ENCODE measurements at regions not wholly inside any gene's neighbourhood (a gene's known extent, or its start where the extent isn't known, plus 50 kb on each side); places are given as distances from the start of the nearest gene placed in this dataset.

DNA sequence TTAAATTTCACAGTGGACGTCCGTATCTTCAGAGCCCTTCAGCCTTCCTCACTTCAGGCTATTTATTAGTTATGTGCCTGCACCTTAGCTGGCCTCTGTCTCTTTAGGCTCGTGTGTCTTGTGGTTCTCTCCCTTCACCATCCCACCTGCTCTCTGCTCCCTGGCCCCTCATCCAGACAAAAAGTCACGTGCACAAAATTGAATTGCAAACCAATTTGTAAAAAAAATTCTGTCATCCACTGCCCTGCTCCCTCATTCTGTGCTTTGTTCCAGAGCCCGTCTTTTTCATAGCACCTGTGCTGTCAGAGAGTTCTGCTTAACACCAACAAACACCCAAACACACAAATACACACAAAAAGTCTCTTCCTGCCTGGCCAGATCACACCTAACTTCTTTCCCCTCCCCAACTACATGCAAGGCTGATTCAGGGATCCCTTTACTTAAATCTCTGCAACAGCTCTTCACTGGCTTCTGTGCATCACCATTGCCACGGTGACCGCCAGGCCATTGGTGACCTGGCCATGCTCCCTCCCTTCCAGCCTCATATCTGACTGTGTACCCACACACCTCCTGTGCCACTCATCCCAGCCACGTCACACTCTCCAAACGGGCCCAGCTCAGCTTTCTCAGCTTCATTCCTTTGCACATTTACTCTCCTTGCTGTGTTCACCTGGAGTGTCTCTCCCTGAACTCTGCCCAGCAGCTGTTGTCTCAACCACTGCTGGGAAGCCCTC is 205.7 kb downstream of the TTC8 start:
- no peaks in the 10 kb centered on the region for H3K4me1 ChIP-seq (ENCODE audit: insufficient read depth, low read length, poor library complexity, severe bottlenecking)
- no peaks in the 10 kb centered on the region for H3K79me2 ChIP-seq (ENCODE audit: insufficient read depth, low read length)
- H4K20me1 ChIP-seq (ENCODE audit: insufficient read depth, low read length, poor library complexity, severe bottlenecking): no peaks in the 10 kb centered on the region
- no peaks in the 10 kb centered on the region for H3K9me3 ChIP-seq (ENCODE audit: insufficient read depth, low read depth, low read length)
- no peaks in the 10 kb centered on the region for H3K9me2 ChIP-seq (replicated peaks; ENCODE audit: low read depth, low read length)
- no peaks in the 10 kb centered on the region for H3K36me3 ChIP-seq (ENCODE audit: insufficient read depth, low read length)
- no peaks in the 10 kb centered on the region for H3F3A ChIP-seq (ENCODE audit: low read depth)
- TF ChIP-seq, protein P1, sequence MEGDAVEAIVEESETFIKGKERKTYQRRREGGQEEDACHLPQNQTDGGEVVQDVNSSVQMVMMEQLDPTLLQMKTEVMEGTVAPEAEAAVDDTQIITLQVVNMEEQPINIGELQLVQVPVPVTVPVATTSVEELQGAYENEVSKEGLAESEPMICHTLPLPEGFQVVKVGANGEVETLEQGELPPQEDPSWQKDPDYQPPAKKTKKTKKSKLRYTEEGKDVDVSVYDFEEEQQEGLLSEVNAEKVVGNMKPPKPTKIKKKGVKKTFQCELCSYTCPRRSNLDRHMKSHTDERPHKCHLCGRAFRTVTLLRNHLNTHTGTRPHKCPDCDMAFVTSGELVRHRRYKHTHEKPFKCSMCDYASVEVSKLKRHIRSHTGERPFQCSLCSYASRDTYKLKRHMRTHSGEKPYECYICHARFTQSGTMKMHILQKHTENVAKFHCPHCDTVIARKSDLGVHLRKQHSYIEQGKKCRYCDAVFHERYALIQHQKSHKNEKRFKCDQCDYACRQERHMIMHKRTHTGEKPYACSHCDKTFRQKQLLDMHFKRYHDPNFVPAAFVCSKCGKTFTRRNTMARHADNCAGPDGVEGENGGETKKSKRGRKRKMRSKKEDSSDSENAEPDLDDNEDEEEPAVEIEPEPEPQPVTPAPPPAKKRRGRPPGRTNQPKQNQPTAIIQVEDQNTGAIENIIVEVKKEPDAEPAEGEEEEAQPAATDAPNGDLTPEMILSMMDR (conservative IDR thresholded peaks at IDR 0.05; ENCODE audit: low read length): no peak
- TF ChIP-seq EZH2phosphoT487 (IDR thresholded peaks at IDR 0.05; ENCODE audit: borderline replicate concordance): no peak
- H3K4me3 ChIP-seq (ENCODE audit: low read length, poor library complexity, severe bottlenecking): no peak overlapping the region
- no peak overlapping the region for H2AFZ ChIP-seq (ENCODE audit: low read length)
- no peak overlapping the region for H3K4me2 ChIP-seq (ENCODE audit: low read depth, low read length, poor library complexity, severe bottlenecking)
- no peaks in the 10 kb centered on the region for H3K27me3 ChIP-seq (ENCODE audit: insufficient read depth, low read length, poor library complexity, severe bottlenecking)
- H3K9ac ChIP-seq (ENCODE audit: low read depth, low read length, poor library complexity, severe bottlenecking): no peak overlapping the region

DNA sequence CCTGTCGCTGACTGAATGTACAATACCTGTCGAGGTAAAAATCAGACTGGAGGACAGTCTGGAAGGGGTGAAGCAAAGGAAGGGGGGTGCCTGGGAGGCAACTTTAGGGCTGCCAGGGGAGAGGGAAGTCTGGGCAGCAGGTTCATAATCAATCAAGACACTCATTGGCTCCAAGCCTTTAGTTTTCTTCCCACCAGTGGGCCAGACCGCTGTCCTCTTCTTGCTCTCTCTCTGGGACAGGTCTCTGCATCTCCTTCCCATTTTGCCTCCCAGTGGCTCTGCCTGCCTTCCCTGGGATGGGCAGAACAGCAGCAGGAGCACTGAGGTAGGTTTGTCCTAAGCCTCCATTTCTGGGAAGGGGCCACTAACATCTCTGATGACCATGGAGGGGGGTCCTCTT is 206.5 kb downstream of the TTC8 start:
- H3K9me2 ChIP-seq (replicated peaks; ENCODE audit: low read depth, low read length): no peaks in the 10 kb centered on the region
- H4K20me1 ChIP-seq (ENCODE audit: insufficient read depth, low read length, poor library complexity, severe bottlenecking): no peaks in the 10 kb centered on the region
- no peaks in the 10 kb centered on the region for H3K36me3 ChIP-seq (ENCODE audit: insufficient read depth, low read length)
- no peak overlapping the region for H3K9ac ChIP-seq (ENCODE audit: low read depth, low read length, poor library complexity, severe bottlenecking)
- no peaks in the 10 kb centered on the region for H3K79me2 ChIP-seq (ENCODE audit: insufficient read depth, low read length)
- H3F3A ChIP-seq (ENCODE audit: low read depth): no peaks in the 10 kb centered on the region
- no peaks in the 10 kb centered on the region for H3K9me3 ChIP-seq (ENCODE audit: insufficient read depth, low read depth, low read length)
- no peak overlapping the region for H2AFZ ChIP-seq (ENCODE audit: low read length)
- no peak overlapping the region for H3K4me2 ChIP-seq (ENCODE audit: low read depth, low read length, poor library complexity, severe bottlenecking)
- TF ChIP-seq, protein P1 (conservative IDR thresholded peaks at IDR 0.05; ENCODE audit: low read length): no peak
- no peak for TF ChIP-seq EZH2phosphoT487 (IDR thresholded peaks at IDR 0.05; ENCODE audit: borderline replicate concordance)
- no peaks in the 10 kb centered on the region for H3K27me3 ChIP-seq (ENCODE audit: insufficient read depth, low read length, poor library complexity, severe bottlenecking)
- H3K4me3 ChIP-seq (ENCODE audit: low read length, poor library complexity, severe bottlenecking): no peak overlapping the region
- H3K4me1 ChIP-seq (ENCODE audit: insufficient read depth, low read length, poor library complexity, severe bottlenecking): no peaks in the 10 kb centered on the region

DNA sequence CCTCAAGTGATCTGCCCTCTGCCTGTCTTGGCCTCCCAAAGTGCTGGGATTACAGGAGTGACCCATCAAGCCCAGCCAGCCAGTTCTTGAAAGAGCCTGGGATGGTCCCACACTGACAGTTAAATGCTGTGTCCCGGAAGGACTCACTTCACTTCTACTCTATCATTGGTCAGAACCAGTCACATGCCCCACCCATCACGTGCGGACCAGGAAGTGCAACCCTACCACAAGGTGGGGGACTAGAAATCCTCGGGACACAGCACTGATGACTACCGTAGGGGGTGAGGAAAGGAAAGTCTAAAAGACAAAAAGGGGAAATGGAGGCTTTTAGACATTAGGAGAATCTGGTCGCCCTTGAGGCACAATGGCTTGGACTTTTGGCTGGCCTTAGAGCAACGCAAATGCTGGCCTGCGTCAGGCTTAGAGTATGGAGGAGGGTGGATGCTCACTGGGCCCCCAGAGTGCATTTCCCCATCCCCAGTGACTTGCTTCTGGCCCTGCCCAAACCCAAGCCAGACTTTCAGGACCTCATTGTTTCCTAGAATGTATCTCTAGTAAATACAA is 207.7 kb downstream of the TTC8 start:
- Histone ChIP-seq H3K4me3 (ENCODE audit: low read length, poor library complexity, severe bottlenecking) (no peak overlapping the region), H4K20me1 (ENCODE audit: insufficient read depth, low read length, poor library complexity, severe bottlenecking) (no peaks in the 10 kb centered on the region), H3K27me3 (ENCODE audit: insufficient read depth, low read length, poor library complexity, severe bottlenecking) (peaks cover 7% of the 10 kb centered on the region), H3K79me2 (ENCODE audit: insufficient read depth, low read length) (no peaks in the 10 kb centered on the region), H2AFZ (ENCODE audit: low read length) (no peak overlapping the region), H3K9ac (ENCODE audit: low read depth, low read length, poor library complexity, severe bottlenecking) (no peak overlapping the region), H3K4me2 (ENCODE audit: low read depth, low read length, poor library complexity, severe bottlenecking) (no peak overlapping the region), H3K9me2 (replicated peaks; ENCODE audit: low read depth, low read length) (no peaks in the 10 kb centered on the region), H3K9me3 (ENCODE audit: insufficient read depth, low read depth, low read length) (no peaks in the 10 kb centered on the region), H3K36me3 (ENCODE audit: insufficient read depth, low read length) (no peaks in the 10 kb centered on the region), H3K4me1 (ENCODE audit: insufficient read depth, low read length, poor library complexity, severe bottlenecking) (no peaks in the 10 kb centered on the region), H3F3A (ENCODE audit: low read depth) (no peaks in the 10 kb centered on the region)
- TF ChIP-seq EZH2phosphoT487 (IDR thresholded peaks at IDR 0.05; ENCODE audit: borderline replicate concordance): no peak
- TF ChIP-seq, protein P1 (conservative IDR thresholded peaks at IDR 0.05; ENCODE audit: low read length): no peak
